ENCODE measurements at regions not wholly inside any gene's neighbourhood (a gene's known extent, or its start where the extent isn't known, plus 50 kb on each side); places are given as distances from the start of the nearest gene placed in this dataset.

- TF ChIP-seq ZNF384 (IDR thresholded peaks at IDR 0.05) (no peak), L3MBTL2 (conservative IDR thresholded peaks at IDR 0.05) (no peak), CTBP1 (IDR thresholded peaks at IDR 0.05; ENCODE audit: borderline replicate concordance) (no peak), SP1 (IDR thresholded peaks at IDR 0.05) (no peak), FOXK2 (IDR thresholded peaks at IDR 0.05) (no peak)
- ChIA-PET POLR2A (no interaction called here), CTCF (no interaction called here)
- DNase-seq (ENCODE audit: extremely low spot score) = no peak
These were observed 587.4 kb upstream of the SGO1 start for GRCh38 chr3:20773320-20773984.

- ChIA-PET POLR2A (no interaction called here), CTCF (no interaction called here)
- TF ChIP-seq TARDBP (IDR thresholded peaks at IDR 0.05) = no peak
- no peak for TF ChIP-seq ELF4 (IDR thresholded peaks at IDR 0.05)
- TF ChIP-seq HDGF (IDR thresholded peaks at IDR 0.05; ENCODE audit: borderline replicate concordance) = no peak
- TF ChIP-seq, protein P1, sequence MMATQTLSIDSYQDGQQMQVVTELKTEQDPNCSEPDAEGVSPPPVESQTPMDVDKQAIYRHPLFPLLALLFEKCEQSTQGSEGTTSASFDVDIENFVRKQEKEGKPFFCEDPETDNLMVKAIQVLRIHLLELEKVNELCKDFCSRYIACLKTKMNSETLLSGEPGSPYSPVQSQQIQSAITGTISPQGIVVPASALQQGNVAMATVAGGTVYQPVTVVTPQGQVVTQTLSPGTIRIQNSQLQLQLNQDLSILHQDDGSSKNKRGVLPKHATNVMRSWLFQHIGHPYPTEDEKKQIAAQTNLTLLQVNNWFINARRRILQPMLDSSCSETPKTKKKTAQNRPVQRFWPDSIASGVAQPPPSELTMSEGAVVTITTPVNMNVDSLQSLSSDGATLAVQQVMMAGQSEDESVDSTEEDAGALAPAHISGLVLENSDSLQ (IDR thresholded peaks at IDR 0.05) = no peak
- no peak for TF ChIP-seq SP1 (IDR thresholded peaks at IDR 0.05)
- no peak for TF ChIP-seq ZNF384 (IDR thresholded peaks at IDR 0.05)
- no peak for TF ChIP-seq FOXK2 (IDR thresholded peaks at IDR 0.05)
- TF ChIP-seq L3MBTL2 (conservative IDR thresholded peaks at IDR 0.05) = no peak
- TF ChIP-seq LEF1 (IDR thresholded peaks at IDR 0.05; ENCODE audit: borderline replicate concordance) = no peak
- no peak for TF ChIP-seq CTBP1 (IDR thresholded peaks at IDR 0.05; ENCODE audit: borderline replicate concordance)
- no peak for TF ChIP-seq FOXM1 (IDR thresholded peaks at IDR 0.05; ENCODE audit: borderline replicate concordance)
- no peak for TF ChIP-seq SUZ12 (IDR thresholded peaks at IDR 0.05)
- no peak for TF ChIP-seq FOXA1 (IDR thresholded peaks at IDR 0.05)
- TF ChIP-seq BHLHE40 (IDR thresholded peaks at IDR 0.05; ENCODE audit: borderline replicate concordance) = no peak
- no peak for TF ChIP-seq NFRKB (IDR thresholded peaks at IDR 0.05)
- no peak for TF ChIP-seq ARNT (IDR thresholded peaks at IDR 0.05)
- DNase-seq (ENCODE audit: extremely low spot score) = no peak
These were observed 586.9 kb upstream of the SGO1 start for GRCh38 chr3:20772869-20773268.

DNA sequence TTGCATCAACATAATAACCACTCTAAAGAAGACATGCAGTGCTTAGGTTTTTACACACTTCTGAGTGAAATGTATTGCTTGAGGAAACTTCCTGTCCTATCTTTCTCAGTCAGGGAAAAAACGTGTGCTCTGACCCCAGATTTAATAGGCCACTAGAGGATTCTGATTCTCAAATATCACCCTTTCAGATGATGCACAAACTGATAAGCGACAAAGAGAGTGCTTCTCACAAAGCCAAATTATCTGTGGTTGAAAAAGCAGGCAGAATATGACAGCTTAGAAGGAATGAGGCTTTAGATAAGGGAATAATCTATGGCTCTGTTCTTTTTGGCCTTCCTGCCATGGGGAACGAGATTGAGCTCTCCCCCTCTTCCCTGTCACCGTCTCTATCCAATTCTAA lies 583.4 kb upstream of the SGO1 start:
- ChIA-PET CTCF (no interaction called here), POLR2A (no interaction called here)
- no peak for DNase-seq (ENCODE audit: extremely low spot score)
- TF ChIP-seq LEF1 (IDR thresholded peaks at IDR 0.05; ENCODE audit: borderline replicate concordance) (no peak), BHLHE40 (IDR thresholded peaks at IDR 0.05; ENCODE audit: borderline replicate concordance) (no peak), FOXA1 (IDR thresholded peaks at IDR 0.05) (no peak), TARDBP (IDR thresholded peaks at IDR 0.05) (no peak), SP1 (IDR thresholded peaks at IDR 0.05) (no peak), SUZ12 (IDR thresholded peaks at IDR 0.05) (no peak), ELF4 (IDR thresholded peaks at IDR 0.05) (no peak), ZNF384 (IDR thresholded peaks at IDR 0.05) (no peak)
- TF ChIP-seq, protein P1 (IDR thresholded peaks at IDR 0.05) = no peak

GRCh38 chr3:20760981-20761380 lies 575.0 kb upstream of the SGO1 start:
- no peak for DNase-seq (ENCODE audit: extremely low spot score)
- no peak for TF ChIP-seq SUZ12 (IDR thresholded peaks at IDR 0.05)
- TF ChIP-seq SP1 (IDR thresholded peaks at IDR 0.05) = no peak
- TF ChIP-seq ZNF384 (IDR thresholded peaks at IDR 0.05) = no peak
- TF ChIP-seq ARNT (IDR thresholded peaks at IDR 0.05) = no peak
- TF ChIP-seq ELF4 (IDR thresholded peaks at IDR 0.05) = no peak
- TF ChIP-seq, protein P1 (IDR thresholded peaks at IDR 0.05) = no peak
- no peak for TF ChIP-seq LEF1 (IDR thresholded peaks at IDR 0.05; ENCODE audit: borderline replicate concordance)
- no peak for TF ChIP-seq HDGF (IDR thresholded peaks at IDR 0.05; ENCODE audit: borderline replicate concordance)
- no peak for TF ChIP-seq FOXA1 (IDR thresholded peaks at IDR 0.05)
- TF ChIP-seq NFRKB (IDR thresholded peaks at IDR 0.05) = no peak
- no peak for TF ChIP-seq BHLHE40 (IDR thresholded peaks at IDR 0.05; ENCODE audit: borderline replicate concordance)
- CTCF ChIA-PET = no interaction called here
- POLR2A ChIA-PET = no interaction called here

DNA sequence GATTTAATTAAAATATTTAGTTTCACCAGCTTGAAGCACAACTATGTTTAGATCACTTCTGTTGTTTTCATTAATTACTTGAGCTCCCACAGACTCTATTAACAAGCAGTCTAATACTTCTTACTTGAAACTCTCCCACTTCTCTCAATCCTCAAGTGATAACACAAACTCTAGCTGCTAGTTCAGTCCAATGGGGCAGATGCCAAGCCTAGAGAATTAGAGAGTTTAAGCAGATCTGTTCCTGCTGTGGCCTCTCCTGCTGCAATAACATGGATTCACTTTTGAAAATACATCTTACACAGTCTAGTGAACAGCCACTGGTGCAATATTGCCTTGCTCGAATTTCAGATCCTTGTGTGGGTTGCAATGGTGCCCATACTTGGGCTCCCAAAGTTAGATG lies 566.4 kb upstream of the SGO1 start:
- ChIA-PET POLR2A (no interaction called here), CTCF (no interaction called here)
- DNase-seq (ENCODE audit: extremely low spot score) = no peak
- TF ChIP-seq HDGF (IDR thresholded peaks at IDR 0.05; ENCODE audit: borderline replicate concordance) (no peak), ZNF384 (IDR thresholded peaks at IDR 0.05) (no peak), NFRKB (IDR thresholded peaks at IDR 0.05) (no peak), FOXM1 (IDR thresholded peaks at IDR 0.05; ENCODE audit: borderline replicate concordance) (no peak), TARDBP (IDR thresholded peaks at IDR 0.05) (no peak), LEF1 (IDR thresholded peaks at IDR 0.05; ENCODE audit: borderline replicate concordance) (no peak), SP1 (IDR thresholded peaks at IDR 0.05) (no peak), FOXA1 (IDR thresholded peaks at IDR 0.05) (no peak), CTBP1 (IDR thresholded peaks at IDR 0.05; ENCODE audit: borderline replicate concordance) (no peak), FOXK2 (IDR thresholded peaks at IDR 0.05) (no peak), ELF4 (IDR thresholded peaks at IDR 0.05) (no peak), BHLHE40 (IDR thresholded peaks at IDR 0.05; ENCODE audit: borderline replicate concordance) (no peak), ARNT (IDR thresholded peaks at IDR 0.05) (no peak), L3MBTL2 (conservative IDR thresholded peaks at IDR 0.05) (no peak), SUZ12 (IDR thresholded peaks at IDR 0.05) (no peak)
- TF ChIP-seq, protein P1 (IDR thresholded peaks at IDR 0.05) = no peak

- ChIA-PET POLR2A (no interaction called here), CTCF (no interaction called here)
- no peak for DNase-seq (ENCODE audit: extremely low spot score)
- no peak for TF ChIP-seq L3MBTL2 (conservative IDR thresholded peaks at IDR 0.05)
- no peak for TF ChIP-seq CTBP1 (IDR thresholded peaks at IDR 0.05; ENCODE audit: borderline replicate concordance)
- TF ChIP-seq TARDBP (IDR thresholded peaks at IDR 0.05) = no peak
- no peak for TF ChIP-seq SP1 (IDR thresholded peaks at IDR 0.05)
- TF ChIP-seq HDGF (IDR thresholded peaks at IDR 0.05; ENCODE audit: borderline replicate concordance) = no peak
- TF ChIP-seq FOXM1 (IDR thresholded peaks at IDR 0.05; ENCODE audit: borderline replicate concordance) = no peak
- no peak for TF ChIP-seq SUZ12 (IDR thresholded peaks at IDR 0.05)
- no peak for TF ChIP-seq LEF1 (IDR thresholded peaks at IDR 0.05; ENCODE audit: borderline replicate concordance)
- TF ChIP-seq, protein P1 (IDR thresholded peaks at IDR 0.05) = no peak
- TF ChIP-seq FOXK2 (IDR thresholded peaks at IDR 0.05) = no peak
- no peak for TF ChIP-seq BHLHE40 (IDR thresholded peaks at IDR 0.05; ENCODE audit: borderline replicate concordance)
These were observed 565.3 kb upstream of the SGO1 start for GRCh38 chr3:20751296-20751695.

Measured in HEK293T (cell line).